DMS114 treated with DMSO at 0.1 percent for 48 hours (cell line): ENCODE measurements at regions not wholly inside any gene's neighbourhood (a gene's known extent, or its start where the extent isn't known, plus 50 kb on each side); places are given as distances from the start of the nearest gene placed in this dataset.
"Not testable (repeated sequence)": the region's sequence is repeated elsewhere in the genome, so short reads cannot be mapped to it uniquely, and the experiment has no call there.

ENCODE experiments used
- DNase-seq: peaks from one replicate; lab custom pipeline; 2025; ENCODE audit not compliant: unreplicated experiment; lab: John Stamatoyannopoulos, UW

DNA sequence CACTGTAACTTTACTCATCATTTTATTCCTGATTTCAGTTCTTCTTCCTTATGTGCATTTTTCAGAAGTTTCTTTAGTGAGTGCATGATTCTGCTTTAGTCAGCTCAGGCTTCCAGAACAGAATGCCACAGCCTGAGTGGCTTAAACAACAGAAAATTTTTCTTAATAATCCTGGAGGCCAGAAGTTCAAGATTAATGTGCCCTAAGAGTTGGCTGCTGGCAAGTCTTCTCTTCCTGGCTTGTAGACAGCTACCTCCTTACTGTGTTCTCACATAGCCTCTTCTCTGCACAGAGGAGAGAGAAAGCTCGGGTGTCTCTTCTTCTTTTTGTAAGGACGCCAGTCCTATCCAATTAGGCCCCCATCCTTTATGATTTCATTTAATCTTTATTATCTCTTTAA is 443.1 kb upstream of the RGS17 start:
- no peak for DNase-seq

DNA sequence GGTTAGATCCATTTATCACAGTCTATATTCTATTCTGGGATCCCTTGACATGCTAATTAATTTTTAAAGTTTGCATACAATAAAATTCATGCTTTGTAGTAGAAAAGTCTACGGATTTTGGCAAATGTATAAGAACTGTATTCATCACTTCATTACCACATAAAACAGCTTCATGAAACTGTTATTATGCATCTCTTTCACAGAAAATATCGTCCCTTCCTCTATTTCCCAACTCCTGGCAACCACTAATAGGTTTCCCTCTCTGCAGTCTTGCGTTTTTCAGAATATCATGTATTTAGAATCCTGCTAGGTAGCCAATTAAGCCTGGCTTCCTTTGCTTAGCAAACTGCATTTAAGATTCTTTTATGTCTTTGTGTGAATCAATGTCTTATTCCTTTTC is 441.3 kb upstream of the RGS17 start:
- no peak for DNase-seq

DNA sequence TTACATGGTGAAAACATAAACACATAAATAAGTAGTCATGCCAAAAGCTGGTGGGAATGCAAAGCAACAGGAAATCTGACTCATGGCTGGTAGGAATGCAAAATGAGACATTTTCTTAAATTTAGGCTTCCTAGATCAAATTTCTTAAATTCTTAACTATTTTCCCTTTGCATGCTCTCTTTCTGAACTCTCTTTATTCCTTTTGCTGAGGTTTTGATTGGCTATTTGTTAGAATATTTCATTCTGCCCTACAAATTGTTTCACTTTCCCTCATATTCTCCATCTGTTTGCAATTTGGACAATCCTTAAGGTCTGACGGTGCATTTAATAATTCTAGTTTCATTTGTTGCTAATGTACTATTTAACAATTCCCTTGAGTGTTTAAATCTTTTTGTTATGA is 437.5 kb upstream of the RGS17 start:
- DNase-seq = no peak

DNA sequence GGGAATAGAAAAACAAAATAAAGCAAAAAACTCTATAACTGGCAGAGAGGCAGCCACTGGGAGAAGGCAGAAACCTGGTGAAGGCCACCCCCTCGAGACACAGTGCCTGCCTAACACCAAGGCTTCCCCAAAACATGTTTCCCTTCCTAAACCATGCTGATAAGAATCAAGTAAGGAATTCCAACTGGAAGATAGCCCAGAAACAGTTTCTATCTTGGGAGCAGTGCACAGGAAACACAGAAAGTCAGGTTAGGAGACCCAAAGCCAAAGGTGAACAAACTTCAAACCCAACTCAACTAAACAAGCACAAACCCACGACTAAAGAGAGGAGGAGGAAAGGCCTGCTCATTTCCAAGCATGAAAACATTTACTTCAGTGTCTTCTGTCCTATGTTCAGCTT is 433.7 kb upstream of the RGS17 start:
- DNase-seq = no peak

DNA sequence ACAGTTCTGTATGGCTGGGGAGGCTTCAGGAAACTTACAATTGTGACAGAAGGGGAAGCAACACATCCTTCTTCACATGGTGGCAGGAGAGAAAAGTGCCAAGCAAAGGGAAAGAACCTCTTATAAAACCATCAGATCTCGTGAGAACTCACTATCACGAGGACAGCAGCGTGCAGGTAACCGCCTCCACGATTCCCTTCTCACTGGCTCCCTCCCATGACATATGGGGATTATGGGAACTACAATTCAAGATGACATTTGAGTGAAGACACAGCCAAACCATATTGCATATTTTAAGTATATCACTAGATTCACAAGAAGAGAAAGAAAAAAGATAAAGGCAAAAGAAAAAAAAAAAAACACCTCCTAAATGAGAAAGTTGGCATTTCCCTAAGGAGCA is 431.9 kb upstream of the RGS17 start:
- DNase-seq = no peak

DNA sequence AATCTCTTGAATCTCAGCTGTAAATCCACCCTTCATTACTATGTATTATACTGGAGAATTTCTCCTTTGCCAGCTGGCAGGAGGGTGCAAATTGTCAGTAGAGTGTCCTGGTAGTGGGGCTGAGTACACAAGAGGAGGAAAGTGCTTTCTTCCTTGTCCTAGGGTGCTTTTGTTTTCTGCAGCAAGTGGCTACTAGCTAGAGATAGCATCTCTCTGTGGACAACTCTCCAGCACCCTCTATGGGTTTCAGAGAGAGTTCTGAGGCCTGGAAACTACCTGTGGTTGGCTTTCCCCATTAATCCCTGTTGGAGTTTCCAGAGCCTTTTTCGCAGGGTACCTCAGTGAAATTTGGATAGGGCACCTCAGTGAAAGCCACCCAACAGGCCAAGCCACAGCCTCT is 422.5 kb upstream of the RGS17 start:
- no peak for DNase-seq

DNA sequence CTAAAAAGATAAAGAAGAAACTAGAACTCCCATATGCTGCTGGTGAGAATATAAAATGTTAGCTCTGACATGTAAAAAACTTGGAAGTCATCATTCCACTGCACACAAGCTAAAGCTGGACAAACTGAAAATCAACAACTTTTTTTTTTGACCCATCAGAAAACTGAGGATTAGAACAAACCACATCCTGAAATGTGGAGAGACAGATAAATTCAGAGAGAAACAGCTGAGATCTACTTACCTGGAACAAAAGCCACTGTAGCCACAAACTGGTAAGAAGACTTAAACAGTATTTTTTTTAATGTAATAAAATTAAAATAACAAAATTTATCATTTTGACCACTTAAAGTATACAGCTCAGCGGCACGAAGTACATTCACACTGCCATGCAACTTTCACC is 408.5 kb upstream of the RGS17 start:
- DNase-seq = no peak

DNA sequence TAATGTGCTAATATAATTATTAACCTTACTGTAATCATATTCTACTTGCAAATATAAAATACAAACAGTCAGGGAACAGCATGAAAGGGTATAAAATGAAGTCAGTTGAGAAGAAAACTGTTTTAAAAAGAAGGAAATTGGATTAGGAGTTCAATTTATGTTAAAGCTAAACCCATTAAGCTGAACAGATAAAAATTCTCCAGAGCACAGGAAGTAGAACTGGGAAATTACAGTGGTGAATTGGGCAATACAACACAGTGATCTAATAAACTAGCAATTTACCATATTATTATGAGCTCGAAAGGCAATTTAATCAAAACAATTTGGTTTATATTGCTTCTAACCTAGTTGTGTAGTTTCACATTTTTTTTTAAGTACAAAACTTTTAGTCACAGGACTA is 407.4 kb upstream of the RGS17 start:
- no peak for DNase-seq

DNA sequence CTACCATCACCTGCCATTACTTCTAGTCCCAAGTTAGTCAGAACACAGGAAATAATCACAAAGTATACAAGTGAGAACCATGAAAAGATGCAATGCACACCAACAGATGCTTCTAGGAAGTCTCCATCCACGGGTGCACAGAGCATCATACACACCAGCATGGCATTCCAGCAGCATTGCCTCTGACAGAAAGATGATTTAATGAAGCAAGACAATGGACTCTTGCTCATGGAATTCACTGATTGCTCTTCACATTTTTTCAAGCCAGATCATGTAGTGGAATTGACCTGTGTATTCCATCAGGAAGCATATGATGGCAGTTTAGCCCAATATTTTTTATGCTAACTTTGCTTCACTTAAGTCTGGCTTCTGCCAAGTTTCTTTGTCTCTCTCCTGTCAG is 406.3 kb upstream of the RGS17 start:
- no peak for DNase-seq

DNA sequence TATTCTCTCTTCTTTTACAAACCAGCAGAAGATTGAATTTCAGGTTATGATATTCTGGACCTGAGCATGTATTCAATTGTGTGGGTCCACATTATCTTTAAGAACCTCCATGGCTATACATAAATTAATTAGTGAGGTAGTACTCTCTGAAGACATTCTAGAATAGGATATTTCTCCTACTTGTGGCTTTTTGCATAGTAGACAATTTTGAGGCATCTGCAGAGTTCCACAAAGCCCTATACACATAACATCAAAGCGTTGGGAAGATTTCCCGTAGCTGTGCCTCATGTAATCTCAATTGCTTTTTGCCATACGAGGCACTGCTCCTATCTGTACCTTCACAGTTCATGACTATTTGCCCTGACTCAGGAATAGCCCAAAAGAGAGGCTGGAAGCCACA is 395.4 kb upstream of the RGS17 start:
- no peak for DNase-seq

DNA sequence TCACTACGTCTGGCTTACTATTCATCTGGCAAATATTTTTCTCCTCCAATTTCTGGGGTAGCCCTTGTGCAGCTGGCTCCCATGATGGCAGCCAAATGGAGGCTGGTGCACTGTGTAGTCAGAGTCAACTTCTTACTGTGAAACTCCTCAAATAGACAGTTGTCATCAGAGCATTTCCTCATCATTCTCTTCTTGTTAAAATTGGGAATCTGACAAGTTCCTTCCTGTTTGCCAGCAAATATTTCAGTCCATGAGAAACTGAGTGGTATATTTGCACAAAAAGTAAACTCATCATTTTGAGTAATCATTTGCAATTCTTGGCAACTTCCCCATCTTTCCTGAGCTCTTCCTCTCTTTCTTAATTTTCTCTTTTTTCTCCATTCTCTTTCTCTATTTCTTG is 394.9 kb upstream of the RGS17 start:
- no peak for DNase-seq

DNA sequence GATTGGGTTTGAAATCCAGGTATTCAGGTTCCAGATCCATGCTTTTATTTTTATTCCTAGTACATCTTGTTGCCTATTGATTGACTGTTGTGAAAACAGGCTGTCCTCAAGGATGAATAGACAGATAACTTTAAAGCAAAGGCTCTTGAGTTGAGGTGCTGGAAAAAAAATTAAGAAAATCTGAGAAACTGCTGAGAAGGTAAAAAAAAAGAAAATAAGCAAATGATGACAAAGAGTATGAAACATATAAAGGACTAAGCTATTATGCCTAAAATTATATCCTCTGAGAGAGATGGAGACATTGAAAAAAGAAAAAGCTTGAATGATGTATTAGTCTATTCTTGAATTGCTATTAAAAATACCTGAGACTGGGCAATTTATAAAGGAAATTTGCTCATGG is 392.3 kb upstream of the RGS17 start:
- DNase-seq = no peak

DNA sequence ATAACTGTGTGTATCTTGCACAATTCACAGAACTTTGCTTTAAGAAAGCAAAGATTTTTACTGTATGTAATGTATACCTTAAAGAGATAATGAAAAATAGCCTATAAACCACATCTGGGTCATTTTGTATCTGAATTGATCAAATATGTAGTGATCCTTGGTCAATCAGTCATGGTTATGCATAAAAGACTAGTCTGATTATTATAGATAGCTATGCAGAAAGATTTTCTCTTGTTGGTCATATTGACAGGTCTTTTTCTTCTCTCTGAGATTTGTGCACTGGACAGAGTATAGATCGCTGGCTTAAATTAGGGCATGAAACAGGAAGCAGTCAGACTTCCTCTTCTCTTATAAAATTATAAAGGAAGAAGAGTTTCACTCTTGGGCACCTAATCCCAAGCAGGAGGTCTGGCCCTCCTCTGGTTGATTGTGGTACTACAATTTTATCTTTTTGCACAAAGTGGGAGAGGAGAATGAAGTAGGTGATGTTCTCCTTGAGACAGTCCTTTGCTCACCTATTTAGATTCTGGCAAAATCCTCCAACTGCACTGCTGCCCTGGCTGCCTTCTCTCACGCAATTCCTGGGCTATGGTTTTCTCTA is 380.9 kb upstream of the RGS17 start:
- DNase-seq = no peak

DNA sequence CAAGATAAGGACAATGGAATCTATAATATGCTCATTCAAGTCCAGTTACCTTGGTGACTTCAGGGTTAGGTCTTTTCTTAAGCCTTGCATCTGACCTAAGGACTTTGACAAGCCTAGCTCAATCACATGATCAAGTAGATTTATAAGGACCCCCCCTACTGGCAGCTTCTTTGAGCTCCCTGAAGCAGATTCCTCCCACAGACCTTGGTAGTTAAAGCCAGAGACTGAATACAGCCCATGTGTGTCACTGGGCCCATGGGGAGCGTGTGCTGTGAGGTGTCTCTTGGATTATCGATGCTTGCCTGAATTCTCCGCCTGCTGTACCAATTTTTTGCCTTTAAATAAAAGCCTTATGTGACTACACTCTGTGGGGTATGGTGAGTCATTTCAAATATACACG is 372.7 kb upstream of the RGS17 start:
- no peak for DNase-seq

DNA sequence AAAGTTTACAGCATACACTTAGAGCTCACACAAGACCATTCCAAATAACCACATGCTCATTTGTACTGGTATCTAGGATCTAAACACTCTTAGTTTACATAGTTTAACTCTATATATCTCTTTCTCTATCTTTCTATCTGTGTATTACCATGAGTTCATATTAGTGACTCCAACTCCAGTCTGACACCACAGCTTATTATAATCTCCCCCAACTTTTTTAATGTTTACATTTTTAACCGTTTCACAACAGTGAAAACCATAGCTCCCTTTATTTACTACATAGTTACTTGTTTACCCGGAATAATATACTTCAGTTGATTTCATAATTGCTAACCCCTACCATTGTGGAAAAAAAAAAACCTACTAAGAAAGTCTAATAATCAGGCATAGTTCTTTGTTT is 362.4 kb upstream of the RGS17 start:
- DNase-seq = no peak

DNA sequence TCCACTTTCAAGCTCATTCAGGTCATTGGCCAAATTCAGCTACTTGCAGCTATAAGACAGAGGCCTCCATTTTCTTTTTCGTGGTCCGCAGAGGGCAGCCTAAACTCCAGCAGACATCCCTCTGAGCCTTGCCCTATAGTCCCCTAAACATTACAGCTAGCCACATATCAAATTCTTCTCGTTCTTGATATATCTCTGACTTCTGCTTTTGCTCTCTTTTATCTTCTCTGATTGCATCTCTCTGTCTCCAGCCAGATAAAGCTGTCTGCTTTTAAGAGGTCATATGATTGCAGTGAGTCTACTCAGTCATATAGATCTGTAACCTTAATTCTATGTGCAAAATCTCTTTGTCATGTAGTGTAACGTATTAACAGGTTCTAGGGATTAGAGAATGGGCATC is 358.4 kb upstream of the RGS17 start:
- no peak for DNase-seq

DNA sequence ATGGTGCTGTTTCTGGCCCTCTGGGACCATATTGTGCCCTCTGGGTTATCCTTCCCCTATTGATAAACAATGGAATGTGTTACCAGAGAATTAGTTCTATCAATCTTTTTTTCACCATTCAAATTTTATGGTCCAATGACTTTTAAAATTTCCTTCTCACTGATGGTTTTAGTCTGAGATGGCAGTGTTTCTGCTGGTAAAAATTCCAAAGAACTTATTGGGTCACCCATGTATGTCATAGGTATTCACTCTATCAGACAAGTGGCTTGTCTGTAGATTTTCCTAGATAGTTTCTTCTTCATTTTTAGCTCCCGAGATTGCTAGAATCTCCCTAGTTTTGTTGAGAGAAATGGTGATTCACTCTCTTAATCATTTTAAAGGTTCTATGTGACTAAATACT is 357.2 kb upstream of the RGS17 start:
- DNase-seq = no peak

DNA sequence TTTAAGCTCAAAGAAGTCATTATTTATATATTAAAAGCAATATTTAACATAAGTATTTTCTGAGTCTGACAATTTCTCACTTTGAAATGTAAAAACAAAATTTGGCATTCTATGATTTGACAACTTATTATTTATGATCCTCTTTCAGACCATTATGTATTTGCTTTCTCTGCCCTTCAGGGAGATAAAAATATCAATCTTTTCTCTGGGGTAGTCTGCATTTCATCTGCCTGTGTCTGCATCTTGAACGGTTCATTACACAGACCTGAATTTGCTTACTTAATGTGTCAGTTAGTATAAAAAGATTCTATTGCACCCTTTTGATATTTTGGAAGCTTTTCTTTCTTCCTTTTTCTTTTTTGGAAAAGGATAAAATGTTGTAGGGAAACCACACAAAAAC is 354.0 kb upstream of the RGS17 start:
- no peak for DNase-seq

DNA sequence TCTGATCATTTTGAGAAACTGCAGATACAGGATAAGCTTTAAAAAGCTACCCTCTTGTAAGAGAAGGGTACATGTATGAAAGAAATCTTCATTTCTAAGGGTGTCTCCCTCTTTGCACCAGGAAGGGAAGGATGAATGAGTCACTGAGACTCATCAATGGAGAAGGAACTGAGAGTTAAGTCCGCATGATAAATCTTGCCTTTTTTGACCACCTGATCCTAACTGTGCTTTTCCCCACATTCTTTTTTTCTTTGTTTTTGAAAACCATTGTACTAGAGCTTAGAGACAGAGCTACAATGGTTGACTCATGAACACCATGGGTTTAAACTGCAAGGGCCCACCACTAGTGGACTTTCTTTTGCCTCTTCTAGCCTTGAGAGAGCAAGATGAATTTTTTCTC is 353.0 kb upstream of the RGS17 start:
- DNase-seq = no peak

DNA sequence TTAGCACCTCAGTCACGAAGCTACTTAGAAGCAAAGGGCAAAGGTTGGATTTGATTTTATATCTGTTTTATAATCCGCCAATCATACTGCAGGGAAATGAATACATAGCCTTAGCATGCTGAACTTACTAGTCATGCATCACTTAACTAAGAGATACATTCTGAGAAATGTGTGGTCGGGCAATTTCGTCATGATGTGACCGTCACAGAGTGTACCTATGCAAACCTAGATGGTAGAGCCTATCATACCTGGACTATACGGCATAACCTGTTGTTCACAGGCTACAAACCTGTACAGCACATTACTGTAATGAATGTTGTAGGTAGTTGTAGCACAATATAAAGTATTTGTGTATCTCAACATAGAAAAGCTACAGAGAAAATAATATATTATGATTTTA is 345.2 kb upstream of the RGS17 start:
- DNase-seq = no peak

DNA sequence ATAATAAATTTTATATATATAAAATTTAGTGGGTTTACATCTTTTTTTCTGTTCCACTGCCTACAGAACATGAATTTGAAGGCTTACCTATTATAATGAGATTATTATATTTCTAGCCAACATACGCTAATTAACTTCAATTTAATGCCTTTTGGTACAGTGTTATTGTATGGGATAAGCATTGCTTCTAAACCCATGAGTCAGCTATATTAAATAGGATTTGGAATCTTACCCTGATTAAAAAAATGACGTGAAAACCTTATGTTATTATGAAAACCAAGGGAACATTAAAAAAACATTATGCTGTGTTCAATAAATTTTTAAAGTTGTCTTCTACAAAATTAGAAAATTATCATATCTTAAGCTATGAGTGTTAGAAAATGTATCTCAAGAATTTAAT is 334.0 kb upstream of the RGS17 start:
- no peak for DNase-seq

DNA sequence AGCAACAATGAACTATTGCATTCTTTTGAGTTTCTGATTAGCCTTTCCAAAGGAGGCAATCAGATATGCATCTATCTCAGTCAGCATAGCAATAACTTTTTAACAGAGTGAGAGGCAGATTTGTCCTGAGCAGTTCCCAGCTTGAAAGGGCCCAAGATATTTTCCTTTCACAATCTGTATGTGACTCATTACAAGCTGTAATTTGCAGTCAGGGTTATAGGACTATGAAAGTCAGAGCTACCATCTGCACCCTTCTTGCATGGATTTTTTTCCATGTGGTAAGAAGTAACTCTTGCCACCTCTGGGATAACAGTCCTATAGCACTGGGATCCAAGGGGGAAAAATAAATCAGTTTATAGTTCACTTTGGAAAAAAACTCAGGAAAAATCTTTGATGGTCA is 318.2 kb upstream of the RGS17 start:
- no peak for DNase-seq

DNA sequence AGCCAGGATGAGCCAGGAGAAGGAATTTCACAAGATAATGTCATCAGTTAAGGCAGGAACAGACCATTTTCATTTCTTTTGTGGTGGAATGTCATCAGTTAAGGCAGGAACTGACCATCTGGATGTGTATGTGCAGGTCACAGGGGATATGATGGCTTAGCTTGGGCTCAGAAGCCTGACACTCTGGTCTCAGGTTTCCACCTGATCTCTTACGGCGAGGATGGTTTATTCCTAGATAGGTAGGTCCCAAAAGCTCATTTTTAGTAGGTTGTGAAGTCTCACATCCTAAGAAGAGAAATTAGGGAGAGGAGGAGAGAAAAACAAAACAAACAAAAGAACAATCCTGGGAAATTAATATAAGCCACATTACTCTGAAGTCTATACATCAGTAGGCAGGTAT is 311.7 kb upstream of the RGS17 start:
- not testable (repeated sequence) for DNase-seq

DNA sequence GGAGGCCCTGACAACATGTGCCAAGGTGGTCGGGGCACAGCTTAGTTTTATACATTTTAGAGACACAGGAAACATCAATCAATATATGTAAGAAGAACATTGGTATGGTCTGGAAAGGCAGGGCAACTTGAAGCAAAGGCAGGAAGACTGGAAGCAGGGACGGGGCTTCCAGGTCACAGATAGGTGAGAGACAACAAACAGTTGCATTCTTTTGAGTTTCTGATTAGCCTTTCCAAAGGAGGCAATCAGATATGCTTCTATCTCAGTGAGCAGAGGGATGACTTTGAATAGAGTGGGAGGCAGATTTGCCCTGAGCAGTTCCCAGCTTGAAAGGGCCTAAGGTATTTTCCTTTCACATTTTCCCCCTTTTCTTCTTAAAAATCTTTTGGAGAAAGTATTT is 311.0 kb upstream of the RGS17 start:
- DNase-seq = no peak
